Duodenal mucosa (tissue), 2 donors: ENCODE measurements at regions not wholly inside any gene's neighbourhood (a gene's known extent, or its start where the extent isn't known, plus 50 kb on each side); places are given as distances from the start of the nearest gene placed in this dataset.
"Not testable (repeated sequence)": the region's sequence is repeated elsewhere in the genome, so short reads cannot be mapped to it uniquely, and the experiment has no call there.

Experiments used
- H3K27ac ChIP-seq: one replicate; pipeline ENCODE4 v1.7.0; 2013; ENCODE audit warnings: low read depth, low read length
- H3K27me3 ChIP-seq, 2 donors: one replicate each; pipeline ENCODE4 v1.7.0; 2013; ENCODE audit warnings: low read length in 2 of 2, control low read depth in 1 of 2; ENCODE audit not compliant: insufficient read depth in 2 of 2, control insufficient read depth in 1 of 2
- H3K36me3 ChIP-seq, 2 donors: one replicate each; pipeline ENCODE4 v1.7.0; 2013; ENCODE audit warnings: low read length in 2 of 2, control low read depth in 1 of 2; ENCODE audit not compliant: insufficient read depth in 2 of 2, control insufficient read depth in 1 of 2
- H3K4me1 ChIP-seq, 2 donors: one replicate each; pipeline ENCODE4 v1.7.0; 2013; ENCODE audit warnings: low read length in 2 of 2, control low read depth in 1 of 2; ENCODE audit not compliant: insufficient read depth in 2 of 2, control insufficient read depth in 1 of 2
- H3K4me3 ChIP-seq, 2 donors: one replicate each; pipeline ENCODE4 v1.7.0; 2013; ENCODE audit warnings: low read length in 2 of 2, low read depth in 1 of 2
- H3K9ac ChIP-seq, 2 donors: one replicate each; pipeline ENCODE4 v1.7.0; 2013; ENCODE audit warnings: low read length in 2 of 2, low read depth in 1 of 2
- H3K9me3 ChIP-seq, 2 donors: one replicate each; pipeline ENCODE4 v1.7.0; 2013; ENCODE audit warnings: low read length in 2 of 2, control low read depth in 1 of 2; ENCODE audit not compliant: control insufficient read depth in 1 of 2

- Histone ChIP-seq H3K9ac (no peak overlapping the region), H3K4me1 (no peaks in the 10 kb centered on the region), H3K27me3 (no peaks in the 10 kb centered on the region), H3K9me3 (no peaks in the 10 kb centered on the region), H3K4me3 (no peak overlapping the region), H3K36me3 (no peaks in the 10 kb centered on the region), H3K27ac (no peak overlapping the region)
Observed at GRCh38 chr18:66966171-66966570, 362.3 kb upstream of the CDH19 start.

GRCh38 chr18:66958309-66958708 lies 354.4 kb upstream of the CDH19 start:
- no peak overlapping the region for H3K27ac ChIP-seq
- H3K36me3 ChIP-seq, result no peaks in the 10 kb centered on the region
- no peaks in the 10 kb centered on the region for H3K9me3 ChIP-seq
- no peak overlapping the region for H3K9ac ChIP-seq
- no peak overlapping the region for H3K4me3 ChIP-seq
- H3K4me1 ChIP-seq, result no peaks in the 10 kb centered on the region
- H3K27me3 ChIP-seq, result no peaks in the 10 kb centered on the region

GRCh38 chr18:66951750-66952149 lies 347.9 kb upstream of the CDH19 start:
- H3K4me3 ChIP-seq, result no peak overlapping the region
- no peak overlapping the region for H3K27ac ChIP-seq
- H3K27me3 ChIP-seq, result no peaks in the 10 kb centered on the region
- no peak overlapping the region for H3K9ac ChIP-seq
- peaks cover 0 to 4% of the 10 kb centered on the region in 2 donors for H3K9me3 ChIP-seq
- no peaks in the 10 kb centered on the region for H3K4me1 ChIP-seq
- H3K36me3 ChIP-seq, result no peaks in the 10 kb centered on the region

GRCh38 chr18:66949419-66949818 lies 345.5 kb upstream of the CDH19 start:
- no peak overlapping the region for H3K27ac ChIP-seq
- no peaks in the 10 kb centered on the region for H3K4me1 ChIP-seq
- H3K9me3 ChIP-seq, result peaks cover 0 to 4% of the 10 kb centered on the region in 2 donors
- no peak overlapping the region for H3K9ac ChIP-seq
- H3K27me3 ChIP-seq, result no peaks in the 10 kb centered on the region
- H3K4me3 ChIP-seq, result no peak overlapping the region
- H3K36me3 ChIP-seq, result no peaks in the 10 kb centered on the region

DNA sequence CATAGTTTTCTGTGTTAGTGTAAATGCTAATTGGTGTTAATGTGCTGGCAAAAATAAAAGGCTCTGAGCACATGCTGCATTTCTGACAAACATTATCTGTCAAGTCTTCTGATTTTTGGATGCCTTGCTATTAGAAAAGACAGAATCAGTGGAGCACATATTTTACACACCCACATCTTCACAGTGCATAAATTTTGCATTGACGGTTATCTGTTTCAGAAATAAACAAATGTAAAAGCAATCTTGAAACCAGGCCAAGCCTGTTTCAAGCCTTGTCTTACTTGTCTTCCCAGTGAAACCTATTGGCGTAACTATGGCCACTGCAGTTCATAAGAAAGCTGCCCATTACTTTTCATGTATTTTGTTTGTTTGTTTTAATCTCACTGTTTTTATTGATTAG lies 333.7 kb upstream of the CDH19 start:
- H3K27ac ChIP-seq, result no peak overlapping the region
- H3K4me3 ChIP-seq, result no peak overlapping the region
- no peaks in the 10 kb centered on the region for H3K4me1 ChIP-seq
- no peak overlapping the region for H3K9ac ChIP-seq
- H3K27me3 ChIP-seq, result no peaks in the 10 kb centered on the region
- no peaks in the 10 kb centered on the region for H3K36me3 ChIP-seq
- H3K9me3 ChIP-seq, result peaks cover 0 to 7% of the 10 kb centered on the region in 2 donors

DNA sequence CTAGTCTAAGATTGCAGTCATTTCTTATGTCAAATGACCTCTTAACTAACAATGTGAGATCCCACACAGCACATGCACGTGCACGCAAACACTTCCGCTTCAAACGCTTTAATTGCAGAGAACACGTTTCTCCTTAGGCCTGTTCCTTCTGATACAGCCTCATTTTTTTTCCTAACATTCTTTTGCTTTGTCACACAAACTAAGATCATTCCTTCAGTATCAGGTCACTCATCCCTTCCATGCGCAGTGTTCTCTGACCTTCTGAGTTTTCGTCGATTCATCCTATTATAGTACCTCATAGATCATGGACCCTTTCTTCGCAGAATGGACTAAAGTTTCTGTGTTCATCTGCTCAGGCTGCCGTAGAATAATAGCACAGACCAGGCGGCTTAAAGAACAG lies 327.1 kb upstream of the CDH19 start:
- Histone ChIP-seq H3K4me3 (no peak overlapping the region), H3K27ac (no peak overlapping the region), H3K4me1 (no peaks in the 10 kb centered on the region), H3K36me3 (no peaks in the 10 kb centered on the region), H3K9me3 (no peaks in the 10 kb centered on the region), H3K9ac (no peak overlapping the region), H3K27me3 (no peaks in the 10 kb centered on the region)

GRCh38 chr18:66916834-66917233 lies 312.9 kb upstream of the CDH19 start:
- H3K9me3 ChIP-seq, result no peaks in the 10 kb centered on the region
- no peak overlapping the region for H3K4me3 ChIP-seq
- no peak overlapping the region for H3K9ac ChIP-seq
- H3K27me3 ChIP-seq, result no peaks in the 10 kb centered on the region
- H3K36me3 ChIP-seq, result no peaks in the 10 kb centered on the region
- no peaks in the 10 kb centered on the region for H3K4me1 ChIP-seq
- H3K27ac ChIP-seq, result no peak overlapping the region

- Histone ChIP-seq H3K9me3 (no peaks in the 10 kb centered on the region), H3K9ac (no peak overlapping the region), H3K4me1 (no peaks in the 10 kb centered on the region), H3K36me3 (no peaks in the 10 kb centered on the region), H3K27ac (no peak overlapping the region), H3K4me3 (no peak overlapping the region), H3K27me3 (no peaks in the 10 kb centered on the region)
Observed at GRCh38 chr18:66900837-66901236, 296.9 kb upstream of the CDH19 start.

DNA sequence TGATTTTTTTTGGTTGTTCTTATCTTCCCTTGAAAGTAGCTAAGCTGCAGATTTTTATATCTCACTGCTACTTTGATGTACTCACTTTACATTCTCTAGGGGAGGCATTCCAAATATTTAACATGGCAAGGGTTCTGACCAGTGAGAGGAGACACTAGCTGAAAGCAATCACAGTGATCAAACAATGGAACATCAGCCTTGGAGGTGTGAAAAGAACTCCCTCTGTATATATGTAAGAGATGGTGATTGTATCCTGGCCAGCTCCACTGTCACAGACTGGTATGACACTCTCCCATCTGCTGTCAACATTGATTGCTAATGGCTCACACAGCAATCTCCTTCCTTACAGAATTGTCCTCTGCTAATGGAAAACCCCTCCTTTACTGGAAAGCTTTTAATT lies 291.7 kb upstream of the CDH19 start:
- no peaks in the 10 kb centered on the region for H3K27me3 ChIP-seq
- H3K27ac ChIP-seq, result no peak overlapping the region
- H3K9me3 ChIP-seq, result no peaks in the 10 kb centered on the region
- H3K9ac ChIP-seq, result no peak overlapping the region
- H3K4me1 ChIP-seq, result no peaks in the 10 kb centered on the region
- no peak overlapping the region for H3K4me3 ChIP-seq
- no peaks in the 10 kb centered on the region for H3K36me3 ChIP-seq

DNA sequence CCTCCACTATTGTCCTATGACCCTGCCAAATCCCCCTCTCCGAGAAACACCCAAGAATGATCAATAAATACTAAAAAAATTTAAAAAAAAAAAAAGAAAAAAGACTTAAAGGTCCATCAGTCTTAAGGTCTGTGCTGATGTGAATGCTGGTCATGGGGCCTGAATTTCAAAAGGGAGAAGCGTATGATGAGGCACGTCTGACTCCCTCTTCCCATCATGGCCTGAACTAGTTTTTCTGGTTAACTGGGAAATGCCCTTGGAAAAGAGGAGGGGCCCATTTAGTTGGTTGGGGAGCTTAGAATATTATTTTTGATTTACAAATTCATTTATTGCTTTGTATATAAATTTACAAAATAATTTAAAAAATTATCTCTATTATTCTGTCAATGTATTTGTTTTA lies 291.0 kb upstream of the CDH19 start:
- no peaks in the 10 kb centered on the region for H3K4me1 ChIP-seq
- no peak overlapping the region for H3K4me3 ChIP-seq
- H3K36me3 ChIP-seq, result no peaks in the 10 kb centered on the region
- no peak overlapping the region for H3K9ac ChIP-seq
- no peak overlapping the region for H3K27ac ChIP-seq
- no peaks in the 10 kb centered on the region for H3K9me3 ChIP-seq
- H3K27me3 ChIP-seq, result no peaks in the 10 kb centered on the region

GRCh38 chr18:66892388-66892787 lies 288.5 kb upstream of the CDH19 start:
- H3K9ac ChIP-seq, H3K4me3 ChIP-seq, H3K4me1 ChIP-seq, H3K27me3 ChIP-seq, H3K27ac ChIP-seq, H3K9me3 ChIP-seq, H3K36me3 ChIP-seq: not testable (repeated sequence)
